Endothelial cell of umbilical vein (primary cell): ENCODE measurements at regions not wholly inside any gene's neighbourhood (a gene's known extent, or its start where the extent isn't known, plus 50 kb on each side); places are given as distances from the start of the nearest gene placed in this dataset.
"Not testable (repeated sequence)": the region's sequence is repeated elsewhere in the genome, so short reads cannot be mapped to it uniquely, and the experiment has no call there.

Experiments used
- BruUV-seq: library from RNA; stranded (reverse); fragments of 400-500 nt; replicated peaks from 2 replicates; lab custom pipeline; 2021; lab: Mats Ljungman, UMichigan
- CTCF ChIA-PET: fragments of 300-600, 350-600 bp; sonication (Branson Sonifier 250); formaldehyde crosslinking; loops from one replicate; lab custom pipeline; 2021; ENCODE audit warnings: antibody characterized with exemption, inconsistent platforms; lab: Charles Lee
- POLR2A ChIA-PET: fragments of 300-600, 350-600 bp; sonication (Branson Sonifier 250); formaldehyde crosslinking; loops from one replicate; lab custom pipeline; 2021; ENCODE audit warnings: antibody characterized with exemption, inconsistent platforms; lab: Charles Lee
- DNase-seq: peaks from one replicate; pipeline ENCODE4 v3.0.0-alpha.2; 2011; ENCODE audit warnings: low read depth, low spot score
- FAIRE-seq: peaks from 2 replicates; lab custom pipeline; 2011; peaks lifted over from hg19 to GRCh38; lab: Jason Lieb, UNC
- H2AFZ ChIP-seq: 2 replicates; pipeline ENCODE4 v1.6.0; 2012; ENCODE audit warnings: low read depth, low read length, control low read depth, inconsistent platforms
- H3K27ac ChIP-seq: 2 replicates; pipeline ENCODE4 v1.5.1; 2011; ENCODE audit warnings: low read depth, mild to moderate bottlenecking, control low read depth, low read length, moderate library complexity; ENCODE audit not compliant: insufficient read depth
- H3K27me3 ChIP-seq, 2 experiments: 2 replicates each; pipeline versions ENCODE4 v1.6.0 to v1.6.1; 2011; ENCODE audit warnings: low read length in 2 of 2, mixed read lengths in 1 of 2; ENCODE audit not compliant: control insufficient read depth in 2 of 2, insufficient read depth in 2 of 2
- H3K36me3 ChIP-seq, 2 experiments: 2 replicates in 1 of 2; 3 replicates in 1 of 2; pipeline ENCODE4 v1.5.1; 2011; ENCODE audit warnings: low read length in 2 of 2, mild to moderate bottlenecking in 1 of 2, moderate library complexity in 1 of 2; ENCODE audit not compliant: control insufficient read depth in 2 of 2, insufficient read depth in 2 of 2; ENCODE audit errors: extremely low read depth in 1 of 2
- H3K4me1 ChIP-seq: 3 replicates; pipeline ENCODE4 v1.5.1; 2011; ENCODE audit warnings: mild to moderate bottlenecking, low read length; ENCODE audit not compliant: control insufficient read depth, insufficient read depth; ENCODE audit errors: extremely low read depth
- H3K4me2 ChIP-seq: 2 replicates; pipeline ENCODE4 v1.6.1; 2011; ENCODE audit warnings: low read length, control low read depth, mixed read lengths; ENCODE audit not compliant: insufficient read depth
- H3K4me3 ChIP-seq, 3 experiments: fragments of 200-600 bp in 1 of 3; sonication (generic), shearing (Covaris generic) in 1 of 3; replicated peaks in 1 of 3; 2 replicates each; pipeline ENCODE4 v1.5.1; 2011 to 2016; ENCODE audit warnings: control low read depth in 3 of 3, low read length in 3 of 3, mild to moderate bottlenecking in 2 of 3, inconsistent platforms in 1 of 3, low read depth in 1 of 3, moderate library complexity in 1 of 3; ENCODE audit not compliant: insufficient read depth in 1 of 3
- H3K79me2 ChIP-seq: 2 replicates; pipeline ENCODE4 v1.6.0; 2012; ENCODE audit warnings: low read length, inconsistent platforms; ENCODE audit not compliant: control insufficient read depth, insufficient read depth
- H3K9ac ChIP-seq: replicated peaks from 2 replicates; pipeline ENCODE3; 2011; ENCODE audit warnings: low read length, control low read depth; ENCODE audit not compliant: insufficient read depth; ENCODE audit errors: extremely low read depth
- H3K9me1 ChIP-seq: replicated peaks from 3 replicates; pipeline ENCODE4 v1.6.0; 2011; ENCODE audit warnings: mild to moderate bottlenecking, low read length; ENCODE audit not compliant: control insufficient read depth, insufficient read depth; ENCODE audit errors: extremely low read depth
- H3K9me3 ChIP-seq: replicated peaks from 2 replicates; pipeline ENCODE4 v1.5.1; 2012; ENCODE audit warnings: low read length, inconsistent platforms; ENCODE audit not compliant: control insufficient read depth, insufficient read depth
- H4K20me1 ChIP-seq: replicated peaks from 2 replicates; pipeline ENCODE3; 2011; ENCODE audit warnings: mild to moderate bottlenecking, low read length; ENCODE audit not compliant: control insufficient read depth, insufficient read depth; ENCODE audit errors: extremely low read depth
- EZH2 ChIP-seq: IDR thresholded peaks from 2 replicates; pipeline ENCODE4 v1.6.1; 2012; ENCODE audit warnings: borderline replicate concordance, low read depth, mild to moderate bottlenecking, moderate library complexity, low read length, inconsistent platforms; ENCODE audit not compliant: severe bottlenecking
- FOS ChIP-seq: IDR thresholded peaks from 2 replicates; pipeline ENCODE4 v1.6.1; 2011; ENCODE audit warnings: mild to moderate bottlenecking, low read length, moderate library complexity, borderline replicate concordance; ENCODE audit not compliant: insufficient read depth
- GATA2 ChIP-seq: IDR thresholded peaks from 2 replicates; pipeline ENCODE4 v1.7.0; 2011; ENCODE audit warnings: low read depth, mild to moderate bottlenecking, moderate library complexity, mixed read lengths, low read length; ENCODE audit not compliant: insufficient read length, insufficient read depth
- JUN ChIP-seq: IDR thresholded peaks from 2 replicates; pipeline ENCODE4 v1.6.1; 2011; ENCODE audit warnings: borderline replicate concordance, low read depth; ENCODE audit not compliant: insufficient read length, insufficient read depth
- MAX ChIP-seq: IDR thresholded peaks from 2 replicates; pipeline ENCODE4 v1.6.1; 2011; ENCODE audit not compliant: insufficient read depth, insufficient read length
- MYC ChIP-seq: IDR thresholded peaks from one replicate; pipeline ENCODE4 v1.6.1; 2011; ENCODE audit warnings: mild to moderate bottlenecking, low read depth, low read length
- POLR2A ChIP-seq: IDR thresholded peaks from 2 replicates; pipeline ENCODE4 v1.6.1; 2012; ENCODE audit warnings: low read depth, mild to moderate bottlenecking, control low read depth, low read length
- POLR2AphosphoS5 ChIP-seq: IDR thresholded peaks from 2 replicates; pipeline ENCODE4 v1.6.1; 2012; ENCODE audit warnings: low read depth, mild to moderate bottlenecking, control low read depth, low read length, moderate library complexity; ENCODE audit not compliant: insufficient read depth
- dilution Hi-C: fragments of 300-500 bp; cut with MboI; formaldehyde crosslinking; loops from one replicate; pipeline ENCODE4 v1.15.0; 2019; ENCODE audit warnings: low sequenced_read_pairs; ENCODE audit not compliant: extremely low pct_ligation_motif_present
- intact Hi-C: fragments of 100-400 bp; cut with micrococcal nuclease; formaldehyde crosslinking; loops from one replicate; pipeline ENCODE4 v1.10.0; 2022

GRCh38 chr20:48019940-48020339 is 234.7 kb upstream of the SULF2 start:
- Histone ChIP-seq H3K9ac (no peak overlapping the region), H3K9me3 (no peaks in the 10 kb centered on the region), H3K27me3 (no peaks in the 10 kb centered on the region), H3K9me1 (no peaks in the 10 kb centered on the region), H3K79me2 (no peaks in the 10 kb centered on the region), H2AFZ (no peak overlapping the region), H3K4me2 (no peak overlapping the region), H3K4me3 (no peak overlapping the region), H3K36me3 (no peaks in the 10 kb centered on the region), H3K27ac (no peak overlapping the region), H4K20me1 (no peaks in the 10 kb centered on the region), H3K4me1 (no peaks in the 10 kb centered on the region)
- no peak for DNase-seq
- BruUV-seq: no TSS peak
- intact Hi-C loops: no loop called here
- TF ChIP-seq POLR2A (no peak), POLR2AphosphoS5 (no peak), JUN (no peak), EZH2 (no peak), FOS (no peak), MYC (no peak), GATA2 (no peak), MAX (no peak)
- ChIA-PET CTCF (no interaction called here), POLR2A (interaction anchor here (0.6 kb wide), 1 partner anchor 271 kb away, joined by 3 read pairs; no protein-coding TSS in a partner anchor)
- no peak for FAIRE-seq
- dilution Hi-C loops: no loop called here

- intact Hi-C loops (no loop called here), dilution Hi-C loops (no loop called here)
- FAIRE-seq (no peak), DNase-seq (no peak)
- no peak overlapping the region for H2AFZ ChIP-seq
- H3K9me1 ChIP-seq: no peaks in the 10 kb centered on the region
- H3K27ac ChIP-seq: no peak overlapping the region
- ChIA-PET POLR2A (interaction anchor here (0.6 kb wide), 1 partner anchor 270 kb away, joined by 3 read pairs; no protein-coding TSS in a partner anchor), CTCF (no interaction called here)
- no peaks in the 10 kb centered on the region for H3K36me3 ChIP-seq
- no TSS peak for BruUV-seq
- H3K4me2 ChIP-seq: no peak overlapping the region
- no peaks in the 10 kb centered on the region for H4K20me1 ChIP-seq
- H3K27me3 ChIP-seq: no peaks in the 10 kb centered on the region
- H3K4me1 ChIP-seq: no peaks in the 10 kb centered on the region
- TF ChIP-seq JUN (no peak), MAX (no peak)
- H3K79me2 ChIP-seq: no peaks in the 10 kb centered on the region
- H3K4me3 ChIP-seq: no peak overlapping the region
- no peaks in the 10 kb centered on the region for H3K9me3 ChIP-seq
- H3K9ac ChIP-seq: no peak overlapping the region
Observed at GRCh38 chr20:48019496-48019895, 234.2 kb upstream of the SULF2 start.

GRCh38 chr20:48018851-48019250 is 233.6 kb upstream of the SULF2 start:
- H3K4me3 ChIP-seq, H3K4me2 ChIP-seq, H3K4me1 ChIP-seq, CTCF ChIA-PET, DNase-seq, H3K36me3 ChIP-seq, dilution Hi-C loops, H4K20me1 ChIP-seq, H2AFZ ChIP-seq, H3K27ac ChIP-seq, H3K9me3 ChIP-seq, BruUV-seq, FAIRE-seq, H3K27me3 ChIP-seq, H3K9ac ChIP-seq, intact Hi-C loops, H3K79me2 ChIP-seq, POLR2A ChIA-PET, H3K9me1 ChIP-seq: not testable (repeated sequence)
